GM10248 (cell line): ENCODE measurements at regions not wholly inside any gene's neighbourhood (a gene's known extent, or its start where the extent isn't known, plus 50 kb on each side); places are given as distances from the start of the nearest gene placed in this dataset.

ENCODE experiments used
- CTCF ChIA-PET: fragments of 300-600 bp; sonication (Branson Sonifier 250); formaldehyde crosslinking; extraction: SDS; loops from one replicate; lab custom pipeline; 2021; ENCODE audit warnings: antibody characterized with exemption; lab: Yijun Ruan, JAX
- POLR2A ChIA-PET: fragments of 350-650 bp; sonication (Branson Sonifier 250); formaldehyde crosslinking; extraction: SDS; loops from one replicate; lab custom pipeline; 2020; ENCODE audit warnings: antibody characterized with exemption; lab: Yijun Ruan, JAX
- DNase-seq: peaks from one replicate; pipeline ENCODE4 v3.0.0; 2012; ENCODE audit errors: extremely low spot score
- CTCF ChIP-seq: IDR thresholded peaks from 2 replicates; pipeline ENCODE4 v1.5.1; 2012; ENCODE audit warnings: mild to moderate bottlenecking, low read depth; ENCODE audit errors: extremely low read depth, missing control alignments, control extremely low read depth

- ChIA-PET CTCF (interaction anchor here (1.7 kb wide), 1 partner anchor 26 kb away, joined by 4 read pairs; no protein-coding TSS in a partner anchor), POLR2A (no interaction called here)
- TF ChIP-seq CTCF, result no peak
- no peak for DNase-seq
Measured at GRCh38 chr1:209227941-209228340, 355.6 kb upstream of the CAMK1G start.

GRCh38 chr1:209229494-209230061 lies 353.9 kb upstream of the CAMK1G start:
- CTCF ChIA-PET, result interaction anchor here (1.4 to 1.8 kb wide), 3 partner anchors 19 to 27 kb away, joined by 4 to 12 read pairs (median 6); no protein-coding TSS in a partner anchor
- TF ChIP-seq CTCF, result no peak
- no peak for DNase-seq

GRCh38 chr1:209230314-209230713 lies 353.2 kb upstream of the CAMK1G start:
- TF ChIP-seq CTCF, result no peak
- ChIA-PET POLR2A (no interaction called here), CTCF (interaction anchor here (1.4 to 1.8 kb wide), 2 partner anchors 18 to 23 kb away, joined by 6 to 12 read pairs; no protein-coding TSS in a partner anchor)
- DNase-seq, result no peak

More at GRCh38 chr1:209229494-209230061, 353.9 kb upstream of the CAMK1G start:
- POLR2A ChIA-PET, result no interaction called here

GRCh38 chr1:209231476-209232156 lies 351.9 kb upstream of the CAMK1G start:
- CTCF ChIA-PET, result interaction anchor here (1.5 kb wide), 1 partner anchor 17 kb away, joined by 6 read pairs; no protein-coding TSS in a partner anchor
- no peak for DNase-seq
- POLR2A ChIA-PET, result no interaction called here
- no peak for TF ChIP-seq CTCF

- DNase-seq, result no peak
- ChIA-PET POLR2A (no interaction called here), CTCF (interaction anchor here (1.5 kb wide), 1 partner anchor 16 kb away, joined by 6 read pairs; no protein-coding TSS in a partner anchor)
- no peak for TF ChIP-seq CTCF
Measured at GRCh38 chr1:209232197-209232596, 351.3 kb upstream of the CAMK1G start.

- POLR2A ChIA-PET, result no interaction called here
- CTCF ChIA-PET, result interaction anchor here (1.5 kb wide), 1 partner anchor 15 kb away, joined by 6 read pairs; no protein-coding TSS in a partner anchor
- DNase-seq, result no peak
- no peak for TF ChIP-seq CTCF
Measured at GRCh38 chr1:209232759-209233158, 350.8 kb upstream of the CAMK1G start.
